ENCODE measurements at regions not wholly inside any gene's neighbourhood (a gene's known extent, or its start where the extent isn't known, plus 50 kb on each side); places are given as distances from the start of the nearest gene placed in this dataset.
A peak's percentile ranks its signal among the peaks of the same experiment; 100 is the strongest.
"Not testable (repeated sequence)": the region's sequence is repeated elsewhere in the genome, so short reads cannot be mapped to it uniquely, and the experiment has no call there.

DNA sequence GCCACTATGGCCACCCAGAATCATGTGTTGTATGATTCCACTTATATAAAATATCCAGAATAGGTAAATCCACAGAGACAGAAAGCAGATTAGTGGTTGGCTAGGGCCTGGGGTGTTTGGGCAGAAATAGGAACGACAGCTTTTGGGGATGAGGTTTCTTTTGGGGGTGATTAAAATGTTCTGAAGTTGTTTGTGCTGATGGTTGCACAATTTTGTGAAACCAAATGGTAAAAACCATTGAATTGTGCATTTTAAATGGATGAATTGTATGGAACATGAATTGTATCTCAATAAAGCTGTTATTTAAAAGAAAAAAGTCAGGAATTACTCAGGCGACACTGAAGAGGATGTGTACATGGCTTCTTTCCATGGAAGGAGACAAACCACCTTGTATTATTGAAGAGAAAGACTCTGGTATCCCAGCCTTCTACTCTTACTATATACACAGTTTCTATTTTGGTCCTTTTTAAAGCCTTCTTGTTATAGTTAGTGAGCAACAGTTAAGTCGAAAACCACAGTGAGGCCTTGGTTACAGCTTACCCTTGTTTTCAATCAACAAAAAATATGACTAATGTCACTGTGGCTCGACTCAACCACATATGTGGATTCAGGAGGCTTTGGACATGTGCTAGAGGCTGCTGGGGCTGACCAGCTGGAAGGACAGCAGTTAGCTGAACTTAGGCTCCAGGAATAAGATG lies 57.1 kb upstream of the KMT2E start:
- DNase-seq = peak; percentile 80

DNA sequence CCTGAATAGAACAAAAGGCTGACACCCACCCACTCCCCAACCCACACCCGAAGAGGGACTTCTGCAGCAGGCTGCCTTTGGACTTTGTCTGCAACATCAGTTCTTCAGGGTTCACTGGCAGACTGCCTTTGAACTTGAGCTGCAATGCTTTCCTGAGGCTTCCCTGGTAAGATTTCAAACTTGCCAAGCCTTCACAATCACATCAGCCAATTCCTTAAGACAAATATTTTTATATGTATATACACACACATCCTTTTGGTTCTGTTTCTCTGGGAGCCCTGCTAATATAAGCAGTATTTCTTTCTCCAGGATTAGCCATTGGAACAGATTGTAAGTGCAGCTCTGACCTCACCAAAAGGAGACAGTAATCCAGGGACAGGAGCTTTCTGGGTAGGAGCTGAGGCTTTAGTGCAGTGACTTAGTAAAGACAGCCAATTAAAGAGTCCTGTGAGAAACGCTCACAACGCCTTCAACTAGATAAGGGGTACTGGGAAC lies 55.6 kb upstream of the KMT2E start:
- DNase-seq = no peak

DNA sequence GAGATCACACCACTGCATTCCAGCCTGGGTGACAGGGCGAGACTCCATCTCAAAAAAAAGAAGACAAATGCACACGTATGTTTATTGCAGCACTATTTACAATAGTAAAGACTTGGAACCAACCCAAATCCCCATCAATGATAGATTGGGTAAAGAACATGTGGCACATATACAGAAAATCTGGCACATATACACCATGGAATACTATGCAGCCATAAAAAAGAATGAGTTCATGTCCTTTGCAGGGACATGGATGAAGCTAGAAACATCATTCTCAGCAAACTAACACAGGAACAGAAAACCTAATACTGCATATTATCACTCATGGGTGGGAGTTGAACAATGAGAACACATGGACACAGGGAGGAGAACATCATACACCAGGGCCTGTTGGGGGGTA lies 54.5 kb upstream of the KMT2E start:
- not testable (repeated sequence) for DNase-seq

DNA sequence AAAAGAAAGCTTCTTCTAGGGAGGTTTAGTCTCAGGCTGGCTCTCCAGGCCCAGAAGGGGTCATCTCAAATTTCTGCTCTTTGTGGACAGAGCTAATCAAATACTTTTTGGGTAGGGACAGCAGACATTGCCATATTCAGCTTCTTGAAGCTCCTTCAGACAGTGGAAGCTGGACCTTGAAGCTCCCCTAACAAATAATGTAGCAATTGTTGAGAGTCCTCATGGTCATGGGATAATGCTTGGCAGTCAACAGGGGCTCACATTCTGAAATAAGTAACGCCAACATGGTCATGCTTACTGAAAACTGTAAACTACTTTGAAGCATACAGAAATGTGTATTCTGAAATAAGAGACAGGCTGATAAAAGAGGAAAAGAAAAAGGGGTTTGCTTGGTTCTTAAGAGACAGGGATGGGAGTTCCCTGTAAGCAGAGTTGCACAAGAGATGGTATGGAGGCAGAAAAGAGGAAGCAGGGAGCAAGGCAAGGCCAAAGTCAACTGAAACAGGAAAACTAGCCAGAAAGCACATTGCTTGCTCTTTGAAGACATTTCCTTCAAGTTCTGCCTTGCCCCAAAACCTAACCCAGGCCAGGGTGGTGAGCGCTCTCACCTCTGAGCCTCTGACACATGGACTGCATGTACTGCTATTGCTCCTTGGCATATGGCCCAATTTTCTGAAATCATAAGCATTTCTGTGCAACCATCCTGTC lies 53.1 kb upstream of the KMT2E start:
- DNase-seq = no peak

DNA sequence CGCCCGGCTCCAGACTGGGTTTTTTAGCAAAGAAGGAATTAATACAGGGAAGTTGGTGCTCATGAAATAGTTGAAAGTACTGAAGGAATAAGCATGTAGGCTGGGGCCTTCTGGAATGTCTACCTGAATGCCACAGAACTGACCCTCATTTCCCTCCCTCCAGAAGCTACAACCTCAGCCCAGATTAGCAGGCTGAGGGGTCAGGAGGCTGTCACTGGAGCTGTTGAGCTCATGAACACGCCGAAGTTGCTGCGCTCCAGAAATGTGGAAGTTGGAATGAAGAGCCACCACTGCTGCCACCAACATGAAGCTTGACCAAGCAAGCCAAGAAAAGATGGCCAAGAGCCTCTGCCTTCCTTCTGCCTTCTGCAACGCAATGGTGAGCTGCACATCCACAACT lies 52.2 kb upstream of the KMT2E start:
- DNase-seq = no peak

- DNase-seq = no peak
Measured at GRCh38 chr7:104962781-104963180, 51.2 kb upstream of the KMT2E start.

GRCh38 chr7:104963378-104963990 lies 50.5 kb upstream of the KMT2E start:
- no peak for DNase-seq

GRCh38 chr7:104963991-104964385 lies 50.0 kb upstream of the KMT2E start:
- DNase-seq = peak; percentile 52
